Loucy (cell line): ENCODE measurements at regions not wholly inside any gene's neighbourhood (a gene's known extent, or its start where the extent isn't known, plus 50 kb on each side); places are given as distances from the start of the nearest gene placed in this dataset.

Experiments
- H2AFZ ChIP-seq: fragments of 200-600 bp; sonication (generic); 2 replicates; pipeline ENCODE4 v1.6.0; 2016; ENCODE audit warnings: antibody characterized with exemption, mild to moderate bottlenecking, low read length, moderate library complexity
- H3F3A ChIP-seq: fragments of 200-600 bp; 2 replicates; pipeline ENCODE4 v1.6.0; 2016; ENCODE audit warnings: antibody characterized with exemption, low read depth, mild to moderate bottlenecking
- H3K27me3 ChIP-seq: fragments of 200-600 bp; sonication (generic); 2 replicates; pipeline ENCODE4 v1.6.1; 2014; ENCODE audit warnings: low read length, mild to moderate bottlenecking; ENCODE audit not compliant: insufficient read depth, poor library complexity, severe bottlenecking
- H3K36me3 ChIP-seq: fragments of 200-600 bp; sonication (generic); 2 replicates; pipeline ENCODE4 v1.6.1; 2016; ENCODE audit warnings: low read length; ENCODE audit not compliant: insufficient read depth
- H3K4me1 ChIP-seq: fragments of 200-600 bp; sonication (generic); 2 replicates; pipeline ENCODE4 v1.5.1; 2014; ENCODE audit warnings: low read length, mild to moderate bottlenecking; ENCODE audit not compliant: insufficient read depth, poor library complexity, severe bottlenecking
- H3K4me2 ChIP-seq: fragments of 200-600 bp; sonication (generic); 2 replicates; pipeline ENCODE4 v1.6.0; 2014; ENCODE audit warnings: antibody characterized with exemption, low read length, low read depth, mild to moderate bottlenecking; ENCODE audit not compliant: poor library complexity, severe bottlenecking
- H3K4me3 ChIP-seq: fragments of 200-600 bp; sonication (generic); 2 replicates; pipeline ENCODE4 v1.5.1; 2014; ENCODE audit warnings: low read length, mild to moderate bottlenecking, mixed read lengths; ENCODE audit not compliant: poor library complexity, severe bottlenecking
- H3K79me2 ChIP-seq: fragments of 200-600 bp; sonication (generic); 2 replicates; pipeline ENCODE4 v1.6.1; 2014; ENCODE audit warnings: low read length; ENCODE audit not compliant: insufficient read depth
- H3K9ac ChIP-seq: fragments of 200-600 bp; sonication (generic); 2 replicates; pipeline ENCODE4 v1.6.0; 2014; ENCODE audit warnings: mild to moderate bottlenecking, low read depth, low read length, moderate library complexity; ENCODE audit not compliant: poor library complexity, severe bottlenecking
- H3K9me2 ChIP-seq: fragments of 200-600 bp; sonication (generic); replicated peaks from 2 replicates; pipeline ENCODE4 v1.6.1; 2016; ENCODE audit warnings: low read depth, low read length, mixed read lengths
- H3K9me3 ChIP-seq: fragments of 200-600 bp; sonication (generic); 2 replicates; pipeline ENCODE4 v1.6.1; 2014; ENCODE audit warnings: mild to moderate bottlenecking, antibody characterized with exemption, low read length, low read depth; ENCODE audit not compliant: insufficient read depth
- H4K20me1 ChIP-seq: fragments of 200-600 bp; sonication (generic); 2 replicates; pipeline ENCODE4 v1.6.0; 2014; ENCODE audit warnings: antibody characterized with exemption, low read length, mild to moderate bottlenecking; ENCODE audit not compliant: insufficient read depth, poor library complexity, severe bottlenecking
- CTCF ChIP-seq: fragments of 200-600 bp; sonication (generic); conservative IDR thresholded peaks from 2 replicates; pipeline ENCODE4 v1.5.1; 2014; ENCODE audit warnings: mild to moderate bottlenecking, antibody characterized with exemption, low read length
- EZH2phosphoT487 ChIP-seq: fragments of 200-600 bp; IDR thresholded peaks from 2 replicates; pipeline ENCODE4 v1.6.1; 2018; ENCODE audit warnings: antibody characterized with exemption, mild to moderate bottlenecking, moderate library complexity, borderline replicate concordance

GRCh38 chr5:155309021-155309746 is 295.6 kb downstream of the KIF4B start:
- Histone ChIP-seq H3K36me3 (no peaks in the 10 kb centered on the region), H3K4me3 (no peak overlapping the region), H3K9me3 (no peaks in the 10 kb centered on the region), H3K4me2 (no peak overlapping the region), H3K9ac (no peak overlapping the region), H3K9me2 (no peaks in the 10 kb centered on the region), H3K79me2 (no peaks in the 10 kb centered on the region), H3F3A (no peaks in the 10 kb centered on the region), H4K20me1 (no peaks in the 10 kb centered on the region), H3K4me1 (peaks cover 14% of the 10 kb centered on the region), H3K27me3 (no peaks in the 10 kb centered on the region), H2AFZ (no peak overlapping the region)
- TF ChIP-seq CTCF = no peak
- no peak for TF ChIP-seq EZH2phosphoT487

GRCh38 chr5:155311721-155312120 is 298.2 kb downstream of the KIF4B start:
- Histone ChIP-seq H3K4me1 (peaks cover 8% of the 10 kb centered on the region), H3K4me2 (no peak overlapping the region), H3K9me2 (no peaks in the 10 kb centered on the region), H3K9me3 (no peaks in the 10 kb centered on the region), H3F3A (no peaks in the 10 kb centered on the region), H3K9ac (no peak overlapping the region), H2AFZ (no peak overlapping the region), H3K27me3 (no peaks in the 10 kb centered on the region), H3K79me2 (no peaks in the 10 kb centered on the region), H3K36me3 (no peaks in the 10 kb centered on the region), H4K20me1 (no peaks in the 10 kb centered on the region), H3K4me3 (no peak overlapping the region)
- TF ChIP-seq CTCF (no peak), EZH2phosphoT487 (no peak)

GRCh38 chr5:155313518-155313917 is 300.0 kb downstream of the KIF4B start:
- Histone ChIP-seq H3K4me3 (no peak overlapping the region), H4K20me1 (no peaks in the 10 kb centered on the region), H3K27me3 (no peaks in the 10 kb centered on the region), H3K79me2 (no peaks in the 10 kb centered on the region), H3K36me3 (no peaks in the 10 kb centered on the region), H3K9me2 (no peaks in the 10 kb centered on the region), H3K9me3 (no peaks in the 10 kb centered on the region), H3F3A (no peaks in the 10 kb centered on the region), H3K9ac (no peak overlapping the region), H2AFZ (no peak overlapping the region), H3K4me2 (no peak overlapping the region), H3K4me1 (no peaks in the 10 kb centered on the region)
- TF ChIP-seq CTCF = no peak
- TF ChIP-seq EZH2phosphoT487 = no peak
